PC-3 (cell line): ENCODE measurements at regions not wholly inside any gene's neighbourhood (a gene's known extent, or its start where the extent isn't known, plus 50 kb on each side); places are given as distances from the start of the nearest gene placed in this dataset.

ENCODE experiments used
- EZH2 ChIP-seq: fragments of 300-600 bp; sonication (generic); IDR thresholded peaks from one replicate; pipeline ENCODE4 v1.6.1; 2017; ENCODE audit warnings: antibody characterized with exemption, mild to moderate bottlenecking, low read length; ENCODE audit not compliant: unreplicated experiment
- EZH2phosphoT487 ChIP-seq: fragments of 300-600 bp; sonication (generic); IDR thresholded peaks from 2 replicates; pipeline ENCODE4 v1.6.1; 2018; ENCODE audit warnings: mild to moderate bottlenecking, antibody characterized with exemption, low read length, borderline replicate concordance
- TF ChIP-seq, protein P1 (sequence below): fragments of 300-600 bp; sonication (generic); conservative IDR thresholded peaks from 2 replicates; pipeline ENCODE4 v1.5.1; 2017; ENCODE audit warnings: antibody characterized with exemption, low read depth, mild to moderate bottlenecking, low read length

DNA sequence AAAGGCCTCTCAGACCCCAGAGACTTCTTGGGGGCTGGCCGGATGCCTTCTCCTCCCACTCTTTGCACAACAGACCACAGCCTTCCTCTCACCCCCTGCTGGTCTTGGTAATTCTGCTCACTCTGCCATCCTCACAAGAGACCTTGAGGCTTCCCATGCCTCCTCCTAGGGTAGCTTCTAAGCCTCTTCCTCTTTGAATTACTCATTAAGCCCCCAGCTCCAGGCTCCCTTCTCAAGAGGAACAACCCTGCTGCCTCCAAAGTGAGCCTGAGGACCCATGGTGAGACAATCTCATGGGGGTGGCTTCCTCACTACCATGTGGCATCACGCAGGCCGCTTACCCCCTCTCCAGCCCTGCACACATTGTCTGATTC is 184.6 kb upstream of the SYT13 start:
- TF ChIP-seq EZH2 (no peak), EZH2phosphoT487 (no peak)
- TF ChIP-seq, protein P1, sequence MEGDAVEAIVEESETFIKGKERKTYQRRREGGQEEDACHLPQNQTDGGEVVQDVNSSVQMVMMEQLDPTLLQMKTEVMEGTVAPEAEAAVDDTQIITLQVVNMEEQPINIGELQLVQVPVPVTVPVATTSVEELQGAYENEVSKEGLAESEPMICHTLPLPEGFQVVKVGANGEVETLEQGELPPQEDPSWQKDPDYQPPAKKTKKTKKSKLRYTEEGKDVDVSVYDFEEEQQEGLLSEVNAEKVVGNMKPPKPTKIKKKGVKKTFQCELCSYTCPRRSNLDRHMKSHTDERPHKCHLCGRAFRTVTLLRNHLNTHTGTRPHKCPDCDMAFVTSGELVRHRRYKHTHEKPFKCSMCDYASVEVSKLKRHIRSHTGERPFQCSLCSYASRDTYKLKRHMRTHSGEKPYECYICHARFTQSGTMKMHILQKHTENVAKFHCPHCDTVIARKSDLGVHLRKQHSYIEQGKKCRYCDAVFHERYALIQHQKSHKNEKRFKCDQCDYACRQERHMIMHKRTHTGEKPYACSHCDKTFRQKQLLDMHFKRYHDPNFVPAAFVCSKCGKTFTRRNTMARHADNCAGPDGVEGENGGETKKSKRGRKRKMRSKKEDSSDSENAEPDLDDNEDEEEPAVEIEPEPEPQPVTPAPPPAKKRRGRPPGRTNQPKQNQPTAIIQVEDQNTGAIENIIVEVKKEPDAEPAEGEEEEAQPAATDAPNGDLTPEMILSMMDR: no peak
